ENCODE measurements at regions not wholly inside any gene's neighbourhood (a gene's known extent, or its start where the extent isn't known, plus 50 kb on each side); places are given as distances from the start of the nearest gene placed in this dataset.
"Not testable (repeated sequence)": the region's sequence is repeated elsewhere in the genome, so short reads cannot be mapped to it uniquely, and the experiment has no call there.

GRCh38 chr3:147688868-147689267 is 279.7 kb downstream of the ZIC1 start:
- H3K27me3 Mint-ChIP-seq (ENCODE audit: low read depth), result no peaks in the 10 kb centered on the region
- DNase-seq (ENCODE audit: low read depth, low spot score), result no peak
- no peak overlapping the region for H3K27ac Mint-ChIP-seq (ENCODE audit: unreplicated experiment)
- H3K4me3 Mint-ChIP-seq, result no peak overlapping the region
- H3K36me3 Mint-ChIP-seq (ENCODE audit: low read depth), result no peaks in the 10 kb centered on the region
- no peaks in the 10 kb centered on the region for H3K9me3 Mint-ChIP-seq
- TF ChIP-seq CTCF (conservative IDR thresholded peaks at IDR 0.05), result no peak
- no peaks in the 10 kb centered on the region for H3K4me1 Mint-ChIP-seq

- Mint-ChIP-seq H3K4me1 (no peaks in the 10 kb centered on the region), H3K9me3 (no peaks in the 10 kb centered on the region), H3K4me3 (no peak overlapping the region), H3K36me3 (ENCODE audit: low read depth) (no peaks in the 10 kb centered on the region), H3K27ac (ENCODE audit: unreplicated experiment) (no peak overlapping the region), H3K27me3 (ENCODE audit: low read depth) (no peaks in the 10 kb centered on the region)
- no peak for DNase-seq (ENCODE audit: low read depth, low spot score)
- no peak for TF ChIP-seq CTCF (conservative IDR thresholded peaks at IDR 0.05)
Measured at GRCh38 chr3:147699175-147699838, 290.1 kb downstream of the ZIC1 start.

GRCh38 chr3:147701195-147701594 is 292.0 kb downstream of the ZIC1 start:
- no peak for TF ChIP-seq CTCF (conservative IDR thresholded peaks at IDR 0.05)
- Mint-ChIP-seq H3K27me3 (ENCODE audit: low read depth) (no peaks in the 10 kb centered on the region), H3K4me3 (no peak overlapping the region), H3K4me1 (no peaks in the 10 kb centered on the region), H3K9me3 (no peaks in the 10 kb centered on the region), H3K27ac (ENCODE audit: unreplicated experiment) (no peak overlapping the region), H3K36me3 (ENCODE audit: low read depth) (no peaks in the 10 kb centered on the region)
- DNase-seq (ENCODE audit: low read depth, low spot score), result no peak

DNA sequence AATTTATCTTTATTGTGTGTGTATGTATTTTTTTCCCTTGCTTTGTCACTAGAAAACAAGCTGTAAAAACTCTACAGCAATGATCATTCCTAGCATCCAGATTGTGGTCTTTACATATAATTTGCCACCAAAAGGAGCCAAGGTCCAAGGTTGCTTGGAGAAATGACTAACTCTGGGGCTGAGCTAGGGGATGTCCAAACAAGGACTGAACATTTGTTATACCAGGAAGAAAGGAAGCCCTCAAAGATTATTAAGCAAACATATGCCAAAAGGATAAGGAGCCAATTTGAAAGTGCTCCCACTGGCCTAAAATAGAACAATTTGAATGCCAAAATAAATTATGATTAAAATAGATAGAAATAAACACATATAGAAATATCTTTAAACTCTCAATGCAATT is 293.3 kb downstream of the ZIC1 start:
- Mint-ChIP-seq H3K9me3 (no peaks in the 10 kb centered on the region), H3K36me3 (ENCODE audit: low read depth) (no peaks in the 10 kb centered on the region), H3K27me3 (ENCODE audit: low read depth) (no peaks in the 10 kb centered on the region), H3K4me3 (no peak overlapping the region), H3K4me1 (no peaks in the 10 kb centered on the region), H3K27ac (ENCODE audit: unreplicated experiment) (no peak overlapping the region)
- no peak for TF ChIP-seq CTCF (conservative IDR thresholded peaks at IDR 0.05)
- DNase-seq (ENCODE audit: low read depth, low spot score), result no peak

DNA sequence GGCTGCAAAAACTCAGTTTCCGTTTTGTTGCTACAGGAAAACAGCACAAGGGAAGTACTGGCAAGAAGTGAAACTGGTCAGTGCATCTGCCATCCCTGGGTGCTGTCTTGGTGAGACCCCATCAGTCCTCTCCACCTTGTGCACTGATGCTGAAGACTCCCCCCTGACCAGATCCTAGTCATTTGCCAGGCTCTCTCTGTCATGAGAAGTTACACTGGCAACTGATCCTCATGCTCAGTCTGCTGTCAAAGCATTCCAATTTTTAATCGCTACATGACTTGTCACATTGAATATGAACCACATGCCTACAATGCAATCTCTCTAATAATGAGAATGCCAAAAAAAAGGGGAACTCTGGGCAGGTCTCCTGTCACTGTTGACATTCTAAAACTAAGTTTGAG is 296.5 kb downstream of the ZIC1 start:
- peaks cover 5% of the 10 kb centered on the region for H3K9me3 Mint-ChIP-seq
- TF ChIP-seq CTCF (conservative IDR thresholded peaks at IDR 0.05), result no peak
- no peaks in the 10 kb centered on the region for H3K4me1 Mint-ChIP-seq
- H3K27ac Mint-ChIP-seq (ENCODE audit: unreplicated experiment), result no peak overlapping the region
- no peaks in the 10 kb centered on the region for H3K27me3 Mint-ChIP-seq (ENCODE audit: low read depth)
- no peak overlapping the region for H3K4me3 Mint-ChIP-seq
- DNase-seq (ENCODE audit: low read depth, low spot score), result no peak
- H3K36me3 Mint-ChIP-seq (ENCODE audit: low read depth), result no peaks in the 10 kb centered on the region

DNA sequence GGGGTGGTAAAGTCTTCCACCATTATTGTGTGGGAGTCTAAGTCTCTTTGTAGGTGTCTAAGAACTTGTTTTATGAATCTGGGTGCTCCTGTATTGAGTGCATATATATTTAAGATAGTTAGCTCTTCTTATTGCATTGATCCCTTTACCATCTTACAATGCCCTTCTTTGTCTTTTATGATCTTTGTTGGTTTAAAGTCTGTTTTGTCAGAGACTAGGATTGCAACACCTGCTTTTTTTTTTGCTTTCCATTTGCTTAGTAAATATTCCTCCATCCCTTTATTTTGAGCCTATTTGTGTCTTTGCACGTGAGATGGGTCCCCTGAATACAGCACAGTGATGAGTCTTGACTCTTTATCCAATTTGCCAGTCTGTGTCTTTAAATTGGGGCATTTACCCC is 301.6 kb downstream of the ZIC1 start:
- not testable (repeated sequence) for H3K27ac Mint-ChIP-seq (ENCODE audit: unreplicated experiment); H3K4me3 Mint-ChIP-seq; H3K4me1 Mint-ChIP-seq

More for the DNA sequence above, 301.6 kb downstream of the ZIC1 start:
- H3K36me3 Mint-ChIP-seq (ENCODE audit: low read depth); H3K27me3 Mint-ChIP-seq (ENCODE audit: low read depth); DNase-seq (ENCODE audit: low read depth, low spot score); H3K9me3 Mint-ChIP-seq: not testable (repeated sequence)

Measured in neural crest cell (in vitro differentiated cells).